NCI-H2107 treated with DMSO at 0.1 percent for 48 hours (cell line): ENCODE measurements at regions not wholly inside any gene's neighbourhood (a gene's known extent, or its start where the extent isn't known, plus 50 kb on each side); places are given as distances from the start of the nearest gene placed in this dataset.

Experiments
- DNase-seq: peaks from one replicate; lab custom pipeline; 2025; ENCODE audit not compliant: unreplicated experiment; lab: John Stamatoyannopoulos, UW

DNA sequence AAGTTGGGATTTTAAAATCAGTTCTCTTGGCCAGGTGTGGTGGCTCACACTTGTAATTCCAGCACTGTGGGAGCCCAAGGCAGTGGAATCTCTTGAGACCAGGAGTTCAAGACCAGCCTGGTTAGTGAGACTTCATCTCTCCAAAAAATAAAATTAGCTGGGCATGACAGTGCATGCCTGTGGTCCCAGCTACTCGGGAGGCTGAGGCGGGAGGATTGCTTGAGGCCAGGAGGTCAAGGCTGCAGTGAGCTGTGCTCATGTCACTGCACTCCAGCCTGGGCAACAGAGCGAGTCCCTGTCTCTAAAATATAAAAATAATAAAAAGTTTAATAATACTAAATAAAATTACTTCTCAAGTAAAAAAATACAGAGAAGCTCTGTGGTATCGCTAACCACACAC, 77.5 kb downstream of the FOXA2 start:
- DNase-seq = no peak

DNA sequence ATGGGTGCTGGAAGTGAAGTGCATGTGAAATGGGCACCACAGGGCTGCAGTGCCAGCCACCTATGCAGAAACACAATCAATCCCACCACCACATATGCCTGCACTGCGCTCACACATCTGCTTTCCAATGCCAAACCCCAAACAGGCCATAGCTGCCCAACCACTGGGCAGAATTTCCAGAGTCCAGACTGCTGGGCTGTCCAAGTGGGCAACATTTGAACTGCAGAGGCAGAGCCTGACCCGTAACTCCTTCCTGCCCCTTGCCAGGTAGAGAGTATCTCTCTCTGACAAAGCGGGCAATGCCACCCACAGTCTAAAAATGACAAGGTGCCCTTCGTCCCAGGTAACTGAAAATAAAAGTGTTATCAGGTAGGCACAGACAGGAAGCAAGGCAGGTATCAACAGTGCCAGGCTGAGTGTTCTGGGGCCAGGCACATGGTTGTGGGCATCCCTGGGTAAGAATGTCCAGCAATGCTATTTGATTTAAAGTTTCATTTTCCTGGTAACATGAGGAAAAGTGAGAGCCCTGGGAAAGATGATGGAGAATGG, 79.5 kb downstream of the FOXA2 start:
- DNase-seq = no peak

DNA sequence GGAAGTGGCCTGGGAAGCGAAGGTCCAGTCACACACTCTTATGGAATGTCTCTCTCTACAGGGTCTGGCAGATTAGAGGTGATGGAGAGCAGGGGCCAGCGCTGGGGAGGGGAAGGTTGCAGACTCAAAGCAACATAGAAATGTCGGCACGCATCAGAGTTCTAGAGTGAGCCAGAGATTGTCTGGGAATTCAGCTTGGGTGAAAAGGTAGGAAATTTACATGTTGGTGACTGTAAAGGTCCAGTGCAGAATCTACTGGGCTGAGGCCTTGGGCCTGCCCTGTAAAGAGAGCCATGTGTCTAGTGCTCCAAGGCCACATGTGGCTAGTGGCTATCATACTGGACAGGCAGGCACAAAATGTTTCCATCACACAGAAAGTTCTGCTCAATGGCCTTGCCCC, 80.8 kb downstream of the FOXA2 start:
- no peak for DNase-seq

DNA sequence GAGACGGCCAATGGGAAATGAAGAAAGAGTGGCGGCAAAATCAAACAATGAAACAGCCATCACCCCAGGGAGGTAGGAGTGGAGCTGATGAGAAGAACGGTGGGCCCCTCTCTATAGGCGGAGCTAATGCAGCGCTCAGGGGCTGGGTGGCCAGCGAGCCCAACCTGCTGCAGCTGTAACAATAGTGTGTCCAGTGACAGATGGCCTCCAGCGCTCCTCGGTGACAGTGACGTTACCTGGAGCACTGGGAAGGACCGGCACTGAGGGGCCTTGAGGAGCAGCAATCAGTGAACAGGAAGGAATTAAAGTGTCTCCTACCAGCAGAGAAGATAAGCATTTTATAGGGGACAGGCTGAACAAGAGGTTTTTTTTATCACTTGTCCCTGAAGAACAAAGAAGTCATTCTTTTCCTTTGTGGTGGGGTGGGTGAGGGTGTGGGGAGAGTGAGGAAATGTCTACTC, 81.6 kb downstream of the FOXA2 start:
- DNase-seq = no peak

DNA sequence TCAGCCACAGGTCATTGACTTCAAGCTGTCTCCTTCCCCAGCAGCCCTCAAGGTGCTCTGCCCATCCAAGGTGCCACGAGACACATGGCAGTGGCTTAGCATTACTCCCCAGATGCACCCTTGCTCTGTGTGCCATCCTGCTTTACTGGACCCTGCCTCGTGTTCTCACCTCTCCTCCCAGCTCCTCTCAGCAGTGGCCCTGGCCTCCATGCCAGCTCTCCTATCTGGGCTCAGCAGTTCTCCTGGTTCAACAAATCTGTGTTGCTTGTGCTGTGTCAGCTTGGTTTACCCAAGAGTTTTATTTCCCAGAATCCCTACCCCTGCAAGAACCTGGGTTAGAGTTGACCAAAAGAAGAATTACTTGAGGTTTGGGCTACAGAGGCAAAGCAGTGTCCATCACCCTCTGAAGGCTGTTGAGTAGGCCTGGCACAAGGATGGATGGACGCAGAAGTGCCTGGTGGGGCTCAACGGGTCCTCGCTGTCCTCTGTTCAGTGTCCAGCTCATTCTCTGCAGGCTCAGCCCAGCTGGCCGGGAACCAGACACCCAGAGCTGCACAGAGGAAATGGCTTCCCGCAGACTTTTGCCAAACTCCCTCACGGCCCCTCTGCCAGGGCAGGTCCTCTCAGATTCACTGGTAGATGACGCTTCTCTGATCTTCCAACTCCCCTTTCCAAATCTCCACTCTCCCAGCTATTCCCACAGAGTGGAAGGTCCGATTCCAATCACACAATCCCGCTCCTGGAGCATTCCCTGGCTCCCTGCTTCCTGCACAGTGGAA, 82.6 kb downstream of the FOXA2 start:
- DNase-seq = no peak

DNA sequence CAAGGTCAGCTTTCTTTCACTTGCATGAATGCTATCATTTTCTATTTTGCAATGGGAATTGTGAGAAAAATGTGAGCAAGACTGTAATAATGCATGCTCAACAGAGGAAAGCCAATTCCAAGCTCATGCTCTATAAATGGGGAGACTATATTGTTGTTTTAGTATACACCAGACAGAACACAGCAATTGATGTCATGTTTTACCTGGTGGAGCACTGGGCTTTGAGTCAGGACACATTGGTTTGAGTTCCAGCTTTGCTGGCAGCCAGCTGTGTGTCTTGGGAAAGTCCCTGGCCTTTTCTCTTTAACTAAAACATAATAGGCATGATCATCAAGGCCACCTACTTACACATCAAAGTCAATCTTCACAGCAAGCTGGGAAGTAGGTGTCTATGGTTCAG, 83.3 kb downstream of the FOXA2 start:
- DNase-seq = no peak

DNA sequence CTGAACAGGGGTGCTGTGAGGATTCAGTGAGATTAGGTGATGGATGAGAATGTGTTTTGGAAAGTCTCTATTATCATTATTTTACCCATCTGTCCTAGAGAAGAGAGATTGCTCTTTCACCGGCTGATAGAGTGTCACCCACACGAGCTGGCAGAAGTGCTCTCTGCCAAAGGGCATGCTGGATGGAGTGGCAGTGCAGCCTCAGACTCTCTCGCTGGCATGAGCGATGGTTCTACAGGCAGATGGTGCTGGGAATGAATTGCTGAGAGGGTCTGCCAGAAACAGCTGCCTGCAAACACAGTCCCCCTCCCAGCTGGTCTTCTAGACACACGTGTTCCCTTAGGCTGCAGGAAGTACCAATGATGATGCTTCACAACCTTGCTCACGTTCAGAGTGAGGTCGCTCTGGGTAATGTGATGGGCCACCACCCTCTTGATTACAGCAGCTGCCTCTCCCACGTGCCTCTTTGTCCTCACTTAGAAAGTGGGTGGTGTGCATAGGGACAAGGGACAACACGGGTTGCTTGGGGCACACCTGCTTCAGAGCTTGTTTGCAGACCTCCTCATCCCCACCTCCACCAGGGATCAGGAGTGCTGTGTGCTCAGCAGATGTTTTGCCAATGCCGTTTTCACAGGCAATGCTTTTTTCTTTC, 84.7 kb downstream of the FOXA2 start:
- peak; percentile 70 for DNase-seq

DNA sequence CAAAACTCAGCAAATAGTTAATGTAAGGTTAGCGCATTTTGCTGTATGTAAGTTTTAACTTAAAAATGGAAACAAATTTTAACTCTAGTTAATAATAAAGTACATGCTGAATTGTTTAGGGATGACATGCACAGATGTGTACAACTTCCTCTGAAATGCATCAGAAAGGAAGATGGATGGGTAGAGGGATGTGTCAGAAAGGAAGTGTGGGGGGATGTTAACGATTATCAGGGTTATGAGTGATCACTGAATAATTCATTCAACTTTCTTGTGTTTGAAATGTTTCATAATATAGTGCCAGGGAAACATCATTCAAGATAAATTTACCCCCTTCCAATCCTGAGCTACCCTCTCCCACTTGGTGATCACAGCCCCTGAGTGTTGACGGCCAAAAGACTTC, 87.6 kb downstream of the FOXA2 start:
- no peak for DNase-seq

DNA sequence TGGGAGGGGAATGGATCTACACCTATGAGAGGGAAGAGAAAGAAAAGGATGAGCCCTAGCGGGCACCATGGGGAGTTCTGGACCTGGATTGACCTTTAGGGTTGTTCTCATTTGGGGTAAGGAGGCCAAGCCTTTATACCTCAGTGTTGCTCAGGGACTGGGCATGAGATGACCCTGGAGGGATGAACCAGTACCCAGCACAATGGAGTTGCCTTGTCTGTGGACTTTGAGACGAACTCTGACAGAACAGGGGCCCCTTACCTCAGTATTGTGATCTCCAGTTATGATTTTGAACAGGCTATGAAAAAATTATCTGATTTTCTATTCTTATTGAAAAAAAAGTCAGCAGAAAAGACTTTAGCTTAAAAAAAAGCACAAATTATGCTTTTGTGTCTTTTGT, 88.6 kb downstream of the FOXA2 start:
- DNase-seq = no peak

DNA sequence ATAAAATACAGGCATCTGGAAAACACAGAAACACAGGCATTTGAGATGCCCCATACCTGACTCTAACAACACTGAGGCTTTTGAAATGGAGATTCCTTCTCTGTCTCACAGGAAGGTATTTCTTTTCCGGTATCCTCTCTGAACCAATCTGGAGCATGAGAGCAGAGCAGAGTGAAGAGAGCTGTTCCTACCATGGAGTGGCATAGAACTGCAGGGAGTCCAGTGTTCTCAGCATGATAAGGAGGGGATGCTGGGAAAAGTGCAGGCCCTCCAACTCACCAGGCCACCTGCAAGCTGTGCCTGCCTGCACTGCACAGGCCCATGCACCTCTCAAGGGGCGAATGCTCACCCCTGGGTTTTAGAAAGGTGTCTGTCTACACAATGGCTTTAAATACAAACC, 89.2 kb downstream of the FOXA2 start:
- no peak for DNase-seq

DNA sequence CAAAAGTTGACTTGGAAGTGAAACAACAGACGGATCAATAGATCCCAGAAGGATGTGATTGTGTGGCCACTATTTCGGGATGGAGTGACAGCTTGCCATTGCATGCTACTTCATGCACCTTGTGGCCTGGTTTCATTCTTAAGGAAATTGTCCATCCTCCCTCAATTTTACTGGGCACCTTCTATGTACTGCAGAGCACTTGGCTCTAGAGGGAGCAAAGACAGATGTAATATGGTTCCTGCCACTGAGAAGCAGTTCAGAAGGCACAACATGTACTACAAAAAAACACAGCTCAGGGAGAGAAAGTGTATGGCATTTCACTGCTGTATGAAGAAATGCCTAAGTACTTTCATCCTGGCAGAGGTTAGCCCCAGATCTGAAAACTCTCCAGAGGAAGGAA, 91.9 kb downstream of the FOXA2 start:
- no peak for DNase-seq

DNA sequence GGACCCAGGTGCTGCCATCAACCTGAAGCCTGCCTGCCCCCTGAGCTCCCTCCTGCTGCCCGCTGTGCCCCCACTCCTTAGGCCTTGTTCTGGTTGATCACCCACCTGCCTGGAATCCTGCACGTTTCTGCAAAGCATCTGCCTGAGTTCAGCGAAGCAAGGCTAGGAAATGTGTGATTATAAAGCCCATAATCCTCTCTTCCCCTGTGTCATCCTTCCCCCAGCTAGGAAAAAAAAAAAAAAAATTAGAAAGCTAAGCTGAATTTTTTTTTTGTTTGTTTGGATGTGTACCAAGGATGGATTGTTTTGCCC, 93.2 kb downstream of the FOXA2 start:
- peak; percentile 22 for DNase-seq

DNA sequence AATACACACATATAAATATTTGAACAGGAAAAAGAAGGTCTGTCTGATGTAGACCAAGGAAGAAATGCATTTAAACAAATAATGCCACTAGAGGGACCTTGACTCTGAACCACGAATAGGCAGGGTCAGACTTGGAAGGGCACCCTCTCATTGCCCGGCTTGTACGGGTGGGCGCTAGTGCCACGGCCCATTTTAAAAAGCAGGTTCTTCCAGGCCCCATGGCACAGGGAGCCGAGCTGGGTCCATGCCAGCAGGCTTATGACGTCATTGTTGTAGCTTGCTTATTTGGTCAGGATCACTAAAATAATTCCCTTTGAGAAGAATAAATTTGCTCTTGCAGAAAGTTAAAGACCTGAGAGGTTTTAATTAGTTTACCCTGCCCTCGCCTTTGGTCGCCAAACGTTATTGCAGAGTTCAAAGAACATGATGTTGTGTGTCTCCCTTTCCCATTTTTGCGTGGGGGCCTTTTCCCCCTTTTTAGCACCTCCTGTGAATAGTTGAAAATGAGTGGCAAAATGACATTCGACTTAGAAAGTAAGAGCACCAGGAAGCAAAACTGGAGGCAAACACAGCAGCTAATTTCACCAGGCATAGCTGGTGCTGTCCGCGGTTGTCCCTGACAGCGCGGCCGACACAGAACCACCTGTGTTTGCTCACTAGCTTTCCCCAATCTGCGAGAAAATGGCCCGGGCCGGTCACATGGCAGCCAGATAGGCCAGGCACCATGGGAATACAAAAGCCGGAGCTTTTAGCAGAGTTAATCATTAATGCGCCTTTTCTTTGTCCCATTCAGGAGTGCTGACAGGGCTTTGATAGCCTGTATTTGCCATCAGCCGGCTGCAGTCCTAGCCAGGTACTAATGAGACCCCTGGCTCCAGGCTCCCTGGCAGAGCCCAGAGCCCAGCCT, 93.8 kb downstream of the FOXA2 start:
- DNase-seq = peak; percentile 35

DNA sequence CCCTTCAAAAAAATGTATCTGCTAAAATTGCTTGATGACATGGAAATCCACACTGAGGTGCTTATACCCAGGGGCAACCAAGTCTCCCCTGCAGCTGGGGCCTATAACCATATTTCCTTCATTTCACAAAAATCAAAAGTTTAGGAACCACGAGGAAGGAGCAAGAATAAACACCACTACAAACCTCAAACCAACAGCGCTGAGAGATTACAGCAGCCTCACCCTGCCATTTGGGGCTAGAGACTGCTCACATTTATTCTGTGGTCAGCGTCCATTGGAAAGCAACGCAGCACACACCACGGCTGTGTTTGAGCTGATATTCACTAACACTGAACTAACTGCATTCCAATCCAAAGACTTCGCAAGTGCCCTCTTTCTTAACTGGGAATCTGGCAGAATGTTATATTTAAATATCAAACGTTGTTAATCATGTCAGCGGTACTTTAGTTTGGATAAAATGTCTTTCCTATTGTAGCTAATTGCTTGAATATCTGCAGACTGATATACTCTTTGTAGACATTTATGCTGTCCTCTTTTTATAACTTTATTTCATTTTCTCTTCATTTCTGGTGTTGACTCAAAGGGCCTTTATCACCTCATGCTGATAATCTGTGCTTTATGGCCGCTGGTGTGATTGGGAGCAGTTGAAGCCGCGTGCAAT, 94.6 kb downstream of the FOXA2 start:
- DNase-seq = no peak

DNA sequence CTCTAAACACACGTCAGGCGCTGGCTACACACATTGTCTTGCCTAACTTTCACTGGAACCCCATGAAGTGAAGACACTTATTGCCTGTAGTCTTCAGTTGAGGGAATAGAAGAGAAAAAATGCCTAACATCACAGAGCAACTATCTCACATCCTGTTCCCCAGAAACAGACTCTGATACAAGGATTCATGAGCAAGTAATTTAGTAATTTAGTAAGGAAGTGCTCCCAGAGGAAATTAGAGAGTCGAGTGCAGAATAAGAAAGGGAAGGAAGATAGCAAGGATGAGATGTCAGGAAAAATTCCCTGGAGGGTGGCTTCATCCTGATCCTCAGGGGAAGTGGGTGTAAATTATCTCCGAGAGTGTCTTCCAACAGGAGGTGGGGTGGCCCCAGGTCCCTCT, 104.0 kb downstream of the FOXA2 start:
- DNase-seq = no peak

DNA sequence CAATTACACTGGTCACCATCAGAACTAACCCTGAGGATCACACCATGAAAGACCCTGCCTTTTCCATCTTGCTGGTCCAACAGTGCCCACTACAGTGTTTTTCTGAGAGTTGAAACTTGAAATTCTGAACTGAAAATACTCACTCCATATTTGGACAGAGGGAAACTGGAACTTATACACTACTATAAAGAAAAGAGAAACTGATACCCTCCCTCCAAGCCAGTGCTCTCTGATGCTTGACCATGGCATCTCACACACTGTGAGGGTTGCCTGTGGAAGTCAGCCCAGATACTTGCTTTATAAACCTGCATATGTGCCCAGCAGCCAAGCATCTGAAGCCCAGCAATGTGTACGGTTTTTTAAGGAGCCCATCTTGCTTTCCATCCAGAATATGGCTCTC, 108.7 kb downstream of the FOXA2 start:
- no peak for DNase-seq

DNA sequence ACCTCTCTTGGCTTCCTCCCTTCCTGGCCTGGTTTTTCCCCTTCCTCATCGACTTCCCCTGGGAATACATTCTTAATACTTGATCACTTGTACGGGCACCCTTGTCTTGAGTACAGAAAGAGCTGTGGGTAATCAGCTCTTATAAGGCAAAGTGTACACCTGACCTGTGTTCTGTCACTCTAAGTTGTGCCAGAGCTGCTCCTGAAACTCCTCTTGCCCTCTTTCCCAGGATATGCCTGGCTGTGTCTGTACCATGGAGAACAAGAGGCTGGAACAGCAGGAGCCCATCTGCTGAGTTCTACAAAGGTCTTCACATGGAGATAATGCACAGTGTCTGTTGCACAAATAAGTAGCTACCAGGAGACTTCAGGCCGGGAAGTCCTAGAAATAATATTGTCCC, 110.1 kb downstream of the FOXA2 start:
- DNase-seq = no peak

DNA sequence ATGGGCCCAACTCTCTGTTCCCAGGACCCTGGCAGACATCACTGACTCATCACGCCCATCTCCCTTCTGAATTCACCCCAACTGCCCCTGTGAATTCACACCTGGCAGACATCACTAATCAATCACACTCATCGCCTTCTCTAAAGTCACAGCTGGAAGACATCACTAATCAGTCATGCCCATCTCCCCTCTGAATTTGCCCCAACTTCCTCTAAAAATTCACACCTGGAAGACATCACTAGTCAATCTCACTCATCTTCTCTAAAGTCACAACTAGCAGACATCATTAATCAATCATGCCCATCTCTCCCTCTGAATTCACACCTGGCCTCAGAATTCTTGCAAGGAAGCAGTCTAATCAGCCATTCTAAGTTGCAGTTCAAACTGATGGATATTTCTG, 111.1 kb downstream of the FOXA2 start:
- DNase-seq = no peak

DNA sequence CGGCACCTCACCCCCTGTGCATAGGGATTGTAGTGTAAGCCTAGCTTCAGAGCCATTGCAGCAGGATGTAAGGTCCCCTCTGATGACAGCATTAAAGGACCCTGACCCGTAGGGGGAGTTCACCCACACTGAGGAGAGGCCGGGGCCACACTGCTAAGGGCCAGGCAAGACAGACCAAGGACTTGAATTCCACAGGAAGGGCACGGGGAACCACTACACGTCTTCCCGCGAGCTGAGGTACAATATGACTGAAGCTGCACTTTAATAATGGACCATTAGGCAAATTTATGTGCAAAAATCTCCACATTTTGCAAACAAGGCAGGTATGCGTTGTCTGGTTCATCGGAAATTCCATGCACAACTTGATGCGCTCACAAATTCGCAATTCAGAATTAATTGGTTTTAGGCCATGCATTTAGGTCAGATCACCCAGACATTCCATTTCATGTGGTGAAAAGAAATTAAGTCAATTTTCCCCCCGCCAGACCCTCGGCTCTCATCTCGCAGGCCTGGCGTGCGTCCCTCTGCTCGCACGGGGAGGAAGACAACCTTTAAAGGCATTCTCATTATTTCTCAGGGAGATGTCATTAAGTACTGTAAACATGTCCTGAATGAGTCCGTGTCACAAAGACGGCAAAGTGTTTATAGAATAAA, 111.8 kb downstream of the FOXA2 start:
- no peak for DNase-seq

DNA sequence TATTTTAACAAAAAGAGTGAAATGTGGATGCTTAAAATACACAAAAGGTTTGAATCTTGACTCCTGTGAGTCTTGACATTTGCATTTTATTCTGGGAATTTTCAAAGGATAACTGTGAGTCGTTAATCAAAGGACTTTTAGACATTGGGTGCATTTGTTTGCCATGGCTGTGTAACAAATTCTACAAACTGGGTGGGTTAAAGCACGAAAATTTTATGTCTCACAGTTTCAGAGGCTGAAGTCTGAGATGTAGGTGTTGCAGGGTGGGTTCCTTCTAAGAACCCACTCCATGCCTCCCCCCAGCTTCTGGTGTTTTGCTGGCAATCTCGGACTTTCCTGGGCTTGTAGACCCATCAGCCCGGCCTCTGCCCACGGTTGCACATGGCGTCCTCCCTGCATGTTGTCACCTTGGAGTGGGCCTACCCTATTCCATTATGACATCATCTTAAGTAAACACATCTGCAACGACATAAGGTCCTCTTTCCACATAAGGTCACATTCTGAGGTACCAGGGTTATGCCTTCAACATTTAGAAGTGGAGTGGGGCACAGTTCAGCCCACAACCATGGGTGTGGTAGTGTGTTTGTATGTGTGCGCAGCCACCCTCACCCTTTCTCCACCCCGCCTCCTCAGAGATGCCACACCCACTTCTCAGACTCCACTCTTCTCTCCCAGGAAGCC, 113.1 kb downstream of the FOXA2 start:
- no peak for DNase-seq
